Neural cell (in vitro differentiated cells): ENCODE measurements at regions not wholly inside any gene's neighbourhood (a gene's known extent, or its start where the extent isn't known, plus 50 kb on each side); places are given as distances from the start of the nearest gene placed in this dataset.

ENCODE experiments used
- H2AFZ ChIP-seq: fragments of 200-600, 300-800 bp; sonication (generic), shearing (Covaris generic); 2 replicates; pipeline ENCODE4 v1.6.0; 2014; ENCODE audit warnings: low read depth, mild to moderate bottlenecking, antibody characterized with exemption, low read length, moderate library complexity
- H3F3A ChIP-seq: fragments of 200-600 bp; shearing (Covaris generic); 2 replicates; pipeline ENCODE4 v1.6.1; 2016; ENCODE audit warnings: mild to moderate bottlenecking, moderate library complexity, mixed read lengths, antibody characterized with exemption, low read length; ENCODE audit not compliant: insufficient read depth, poor library complexity, severe bottlenecking
- H3K27ac ChIP-seq: fragments of 200-600, 300-800 bp; sonication (generic), shearing (Covaris generic); 2 replicates; pipeline ENCODE4 v1.5.1; 2014; ENCODE audit warnings: mild to moderate bottlenecking, low read length, moderate library complexity
- H3K27me3 ChIP-seq: fragments of 300-800, 200-600 bp; sonication (generic), shearing (Covaris generic); 2 replicates; pipeline ENCODE4 v1.6.0; 2014; ENCODE audit warnings: mild to moderate bottlenecking, low read depth, low read length, moderate library complexity; ENCODE audit not compliant: insufficient read depth
- H3K36me3 ChIP-seq: fragments of 300-800, 200-600 bp; sonication (generic), shearing (Covaris generic); 2 replicates; pipeline ENCODE4 v1.5.1; 2014; ENCODE audit warnings: mild to moderate bottlenecking, antibody characterized with exemption, low read length, moderate library complexity; ENCODE audit not compliant: insufficient read depth
- H3K4me2 ChIP-seq: fragments of 300-800, 200-600 bp; sonication (generic), shearing (Covaris generic); 2 replicates; pipeline ENCODE4 v1.6.0; 2014; ENCODE audit warnings: mild to moderate bottlenecking, low read length
- H3K4me3 ChIP-seq: fragments of 300-800, 200-600 bp; sonication (generic), shearing (Covaris generic); 2 replicates; pipeline ENCODE4 v1.5.1; 2014; ENCODE audit warnings: mild to moderate bottlenecking, low read length, moderate library complexity
- H3K79me2 ChIP-seq: fragments of 200-600 bp; shearing (Covaris generic); replicated peaks from 2 replicates; pipeline ENCODE4 v1.6.0; 2014; ENCODE audit warnings: mild to moderate bottlenecking, low read length, moderate library complexity; ENCODE audit not compliant: insufficient read depth
- H3K9ac ChIP-seq: fragments of 300-800, 200-600 bp; sonication (generic), shearing (Covaris generic); 2 replicates; pipeline ENCODE4 v1.6.1; 2016; ENCODE audit warnings: mild to moderate bottlenecking, low read length, mixed read lengths
- H3K9me2 ChIP-seq: fragments of 200-600 bp; shearing (Covaris generic); 2 replicates; pipeline ENCODE4 v1.6.1; 2016; ENCODE audit warnings: mild to moderate bottlenecking, low read length, mixed read lengths; ENCODE audit not compliant: insufficient read depth
- H3K9me3 ChIP-seq: fragments of 200-600, 300-800 bp; sonication (generic), shearing (Covaris generic); 2 replicates; pipeline ENCODE4 v1.6.1; 2016; ENCODE audit warnings: mild to moderate bottlenecking, mixed run types, low read length, moderate library complexity, mixed read lengths
- H4K20me1 ChIP-seq: fragments of 200-600 bp; shearing (Covaris generic); 2 replicates; pipeline ENCODE4 v1.6.1; 2016; ENCODE audit warnings: mild to moderate bottlenecking, mixed run types; ENCODE audit not compliant: insufficient read depth
- EP300 ChIP-seq: fragments of 450-650 bp; conservative IDR thresholded peaks from 2 replicates; pipeline ENCODE4 v1.6.1; 2014; ENCODE audit warnings: antibody characterized with exemption, mild to moderate bottlenecking, moderate library complexity; ENCODE audit not compliant: poor library complexity, severe bottlenecking
- EZH2 ChIP-seq: fragments of 200-600, 300-800 bp; shearing (Covaris generic), sonication (generic); IDR thresholded peaks from 2 replicates; pipeline ENCODE4 v1.6.1; 2014; ENCODE audit warnings: antibody characterized with exemption, low read length, borderline replicate concordance, mild to moderate bottlenecking; ENCODE audit not compliant: insufficient read depth, poor library complexity, severe bottlenecking
- MXI1 ChIP-seq: fragments of 450-650 bp; conservative IDR thresholded peaks from 2 replicates; pipeline ENCODE4 v1.6.1; 2014; ENCODE audit warnings: antibody characterized with exemption, mild to moderate bottlenecking; ENCODE audit not compliant: poor library complexity, severe bottlenecking
- POLR2AphosphoS5 ChIP-seq: IDR thresholded peaks from 2 replicates; pipeline ENCODE4 v1.6.1; 2012
- RAD21 ChIP-seq: fragments of 450-650 bp; conservative IDR thresholded peaks from 2 replicates; pipeline ENCODE4 v1.6.1; 2014; ENCODE audit warnings: antibody characterized with exemption, mild to moderate bottlenecking, moderate library complexity
- SMC3 ChIP-seq: fragments of 450-650 bp; conservative IDR thresholded peaks from 2 replicates; pipeline ENCODE4 v1.6.1; 2014; ENCODE audit warnings: antibody characterized with exemption, mild to moderate bottlenecking, moderate library complexity; ENCODE audit not compliant: poor library complexity
- TAF1 ChIP-seq: IDR thresholded peaks from 2 replicates; pipeline ENCODE4 v1.6.1; 2012; ENCODE audit warnings: low read depth
- TF ChIP-seq, protein P1 (sequence below): IDR thresholded peaks from 2 replicates; pipeline ENCODE4 v1.6.1; 2012; ENCODE audit warnings: borderline replicate concordance
- TF ChIP-seq, protein P2 (sequence below): fragments of 450-650 bp; IDR thresholded peaks from 2 replicates; pipeline ENCODE4 v1.5.1; 2014; ENCODE audit warnings: antibody characterized with exemption, mild to moderate bottlenecking, moderate library complexity; ENCODE audit not compliant: poor library complexity, severe bottlenecking

DNA sequence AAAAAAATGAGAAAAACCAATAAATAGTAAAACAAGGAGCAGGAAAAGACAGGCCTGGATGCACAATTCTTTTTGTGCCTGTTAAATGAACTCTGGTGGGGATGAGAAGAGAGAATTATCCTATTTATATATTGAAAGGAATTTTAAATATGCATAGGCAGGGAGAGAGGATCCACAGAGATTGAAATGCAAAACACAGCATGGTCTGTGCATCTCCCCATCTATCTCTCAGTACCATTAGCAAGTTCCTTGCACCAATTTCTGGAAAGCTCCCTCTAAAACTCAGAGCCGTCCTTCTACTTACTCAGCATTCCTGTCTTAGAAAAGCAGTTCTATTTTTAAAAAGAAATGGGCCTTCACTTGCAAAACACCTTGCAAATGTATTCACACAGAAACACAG, 502.3 kb upstream of the KLHL29 start:
- no peak overlapping the region for H3K9ac ChIP-seq
- H3K9me2 ChIP-seq = no peaks in the 10 kb centered on the region
- no peaks in the 10 kb centered on the region for H3K27me3 ChIP-seq
- no peaks in the 10 kb centered on the region for H3K79me2 ChIP-seq
- H3K27ac ChIP-seq = no peak overlapping the region
- no peak overlapping the region for H3K4me3 ChIP-seq
- no peaks in the 10 kb centered on the region for H4K20me1 ChIP-seq
- TF ChIP-seq EZH2 = no peak
- TF ChIP-seq, protein P1, sequence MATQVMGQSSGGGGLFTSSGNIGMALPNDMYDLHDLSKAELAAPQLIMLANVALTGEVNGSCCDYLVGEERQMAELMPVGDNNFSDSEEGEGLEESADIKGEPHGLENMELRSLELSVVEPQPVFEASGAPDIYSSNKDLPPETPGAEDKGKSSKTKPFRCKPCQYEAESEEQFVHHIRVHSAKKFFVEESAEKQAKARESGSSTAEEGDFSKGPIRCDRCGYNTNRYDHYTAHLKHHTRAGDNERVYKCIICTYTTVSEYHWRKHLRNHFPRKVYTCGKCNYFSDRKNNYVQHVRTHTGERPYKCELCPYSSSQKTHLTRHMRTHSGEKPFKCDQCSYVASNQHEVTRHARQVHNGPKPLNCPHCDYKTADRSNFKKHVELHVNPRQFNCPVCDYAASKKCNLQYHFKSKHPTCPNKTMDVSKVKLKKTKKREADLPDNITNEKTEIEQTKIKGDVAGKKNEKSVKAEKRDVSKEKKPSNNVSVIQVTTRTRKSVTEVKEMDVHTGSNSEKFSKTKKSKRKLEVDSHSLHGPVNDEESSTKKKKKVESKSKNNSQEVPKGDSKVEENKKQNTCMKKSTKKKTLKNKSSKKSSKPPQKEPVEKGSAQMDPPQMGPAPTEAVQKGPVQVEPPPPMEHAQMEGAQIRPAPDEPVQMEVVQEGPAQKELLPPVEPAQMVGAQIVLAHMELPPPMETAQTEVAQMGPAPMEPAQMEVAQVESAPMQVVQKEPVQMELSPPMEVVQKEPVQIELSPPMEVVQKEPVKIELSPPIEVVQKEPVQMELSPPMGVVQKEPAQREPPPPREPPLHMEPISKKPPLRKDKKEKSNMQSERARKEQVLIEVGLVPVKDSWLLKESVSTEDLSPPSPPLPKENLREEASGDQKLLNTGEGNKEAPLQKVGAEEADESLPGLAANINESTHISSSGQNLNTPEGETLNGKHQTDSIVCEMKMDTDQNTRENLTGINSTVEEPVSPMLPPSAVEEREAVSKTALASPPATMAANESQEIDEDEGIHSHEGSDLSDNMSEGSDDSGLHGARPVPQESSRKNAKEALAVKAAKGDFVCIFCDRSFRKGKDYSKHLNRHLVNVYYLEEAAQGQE = no peak
- no peak for TF ChIP-seq POLR2AphosphoS5
- TF ChIP-seq, protein P2, sequence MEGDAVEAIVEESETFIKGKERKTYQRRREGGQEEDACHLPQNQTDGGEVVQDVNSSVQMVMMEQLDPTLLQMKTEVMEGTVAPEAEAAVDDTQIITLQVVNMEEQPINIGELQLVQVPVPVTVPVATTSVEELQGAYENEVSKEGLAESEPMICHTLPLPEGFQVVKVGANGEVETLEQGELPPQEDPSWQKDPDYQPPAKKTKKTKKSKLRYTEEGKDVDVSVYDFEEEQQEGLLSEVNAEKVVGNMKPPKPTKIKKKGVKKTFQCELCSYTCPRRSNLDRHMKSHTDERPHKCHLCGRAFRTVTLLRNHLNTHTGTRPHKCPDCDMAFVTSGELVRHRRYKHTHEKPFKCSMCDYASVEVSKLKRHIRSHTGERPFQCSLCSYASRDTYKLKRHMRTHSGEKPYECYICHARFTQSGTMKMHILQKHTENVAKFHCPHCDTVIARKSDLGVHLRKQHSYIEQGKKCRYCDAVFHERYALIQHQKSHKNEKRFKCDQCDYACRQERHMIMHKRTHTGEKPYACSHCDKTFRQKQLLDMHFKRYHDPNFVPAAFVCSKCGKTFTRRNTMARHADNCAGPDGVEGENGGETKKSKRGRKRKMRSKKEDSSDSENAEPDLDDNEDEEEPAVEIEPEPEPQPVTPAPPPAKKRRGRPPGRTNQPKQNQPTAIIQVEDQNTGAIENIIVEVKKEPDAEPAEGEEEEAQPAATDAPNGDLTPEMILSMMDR = no peak
- TF ChIP-seq EP300 = no peak
- no peak overlapping the region for H2AFZ ChIP-seq
- H3F3A ChIP-seq = no peaks in the 10 kb centered on the region
- H3K36me3 ChIP-seq = no peaks in the 10 kb centered on the region
- H3K4me2 ChIP-seq = no peak overlapping the region
- H3K9me3 ChIP-seq = no peaks in the 10 kb centered on the region

DNA sequence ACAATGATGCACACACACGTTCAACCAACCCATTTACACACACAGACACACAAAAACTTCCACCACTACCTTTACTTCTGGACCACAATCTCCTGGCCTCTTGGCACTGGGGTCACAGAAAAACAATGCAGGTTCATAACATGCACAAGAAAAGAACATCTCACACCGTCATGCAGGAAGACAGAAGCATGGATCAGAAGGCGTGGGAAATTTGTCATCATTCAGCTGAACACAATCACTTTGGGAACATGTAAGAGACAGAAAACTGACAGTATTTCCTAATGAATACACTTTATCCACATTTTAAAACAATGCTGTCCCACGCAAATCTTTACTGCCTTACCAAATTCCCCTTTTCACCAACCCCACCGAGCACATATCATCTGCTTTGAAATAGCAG, 501.9 kb upstream of the KLHL29 start:
- H3K79me2 ChIP-seq = no peaks in the 10 kb centered on the region
- H3K27ac ChIP-seq = no peak overlapping the region
- no peak overlapping the region for H3K4me3 ChIP-seq
- H3K4me2 ChIP-seq = no peak overlapping the region
- H3K27me3 ChIP-seq = no peaks in the 10 kb centered on the region
- H4K20me1 ChIP-seq = no peaks in the 10 kb centered on the region
- H3K36me3 ChIP-seq = no peaks in the 10 kb centered on the region
- H3K9me2 ChIP-seq = no peaks in the 10 kb centered on the region
- no peaks in the 10 kb centered on the region for H3F3A ChIP-seq
- H3K9ac ChIP-seq = no peak overlapping the region
- no peak overlapping the region for H2AFZ ChIP-seq
- no peak for TF ChIP-seq SMC3
- no peak for TF ChIP-seq MXI1
- no peak for TF ChIP-seq EP300
- TF ChIP-seq POLR2AphosphoS5 = no peak
- TF ChIP-seq RAD21 = no peak
- no peak for TF ChIP-seq TAF1
- TF ChIP-seq, protein P2 = no peak
- TF ChIP-seq, protein P1 = no peak
- H3K9me3 ChIP-seq = no peaks in the 10 kb centered on the region
